Nucleus accumbens (tissue), 56 donors: ENCODE measurements at regions not wholly inside any gene's neighbourhood (a gene's known extent, or its start where the extent isn't known, plus 50 kb on each side); places are given as distances from the start of the nearest gene placed in this dataset.
A peak's percentile ranks its signal among the peaks of the same experiment; 100 is the strongest.
"Not testable (repeated sequence)": the region's sequence is repeated elsewhere in the genome, so short reads cannot be mapped to it uniquely, and the experiment has no call there.

ENCODE experiments used
- DNase-seq, 56 donors: peaks; one replicate each; lab custom pipeline; 2025; lab: John Stamatoyannopoulos, UW

GRCh38 chr2:172252154-172252553 lies 149.5 kb upstream of the DLX2 start:
- DNase-seq = no peak

GRCh38 chr2:172253190-172254052 lies 150.7 kb upstream of the DLX2 start:
- no peak for DNase-seq

GRCh38 chr2:172256886-172257285 lies 154.2 kb upstream of the DLX2 start:
- peak in 8 of 56 donors; percentile 3 to 30 (median 11) for DNase-seq

- DNase-seq = no peak
Observed at GRCh38 chr2:172259827-172260226, 157.1 kb upstream of the DLX2 start.

- no peak for DNase-seq
Observed at GRCh38 chr2:172260336-172260735, 157.6 kb upstream of the DLX2 start.

- no peak for DNase-seq
Observed at GRCh38 chr2:172261292-172261691, 158.6 kb upstream of the DLX2 start.

- no peak for DNase-seq
Observed at GRCh38 chr2:172262486-172262885, 159.8 kb upstream of the DLX2 start.

GRCh38 chr2:172264820-172265219 lies 162.1 kb upstream of the DLX2 start:
- not testable (repeated sequence) for DNase-seq

- not testable (repeated sequence) for DNase-seq
Observed at GRCh38 chr2:172269507-172270244, 157.7 kb upstream of the ITGA6 start.

GRCh38 chr2:172270278-172271079 lies 156.9 kb upstream of the ITGA6 start:
- no peak for DNase-seq

GRCh38 chr2:172273910-172274571 lies 153.3 kb upstream of the ITGA6 start:
- DNase-seq = no peak

- no peak for DNase-seq
Observed at GRCh38 chr2:172275239-172275638, 152.1 kb upstream of the ITGA6 start.

GRCh38 chr2:172276961-172277360 lies 150.4 kb upstream of the ITGA6 start:
- DNase-seq = no peak

GRCh38 chr2:172278667-172279066 lies 148.7 kb upstream of the ITGA6 start:
- no peak for DNase-seq

GRCh38 chr2:172279214-172279613 lies 148.2 kb upstream of the ITGA6 start:
- no peak for DNase-seq

- DNase-seq = no peak
Observed at GRCh38 chr2:172279813-172280212, 147.6 kb upstream of the ITGA6 start.

- DNase-seq = peak in 1 of 56 donors; percentile 12
Observed at GRCh38 chr2:172280571-172281361, 146.6 kb upstream of the ITGA6 start.

GRCh38 chr2:172281648-172282570 lies 145.5 kb upstream of the ITGA6 start:
- no peak for DNase-seq
